ENCODE measurements at regions not wholly inside any gene's neighbourhood (a gene's known extent, or its start where the extent isn't known, plus 50 kb on each side); places are given as distances from the start of the nearest gene placed in this dataset.
"Not testable (repeated sequence)": the region's sequence is repeated elsewhere in the genome, so short reads cannot be mapped to it uniquely, and the experiment has no call there.

DNA sequence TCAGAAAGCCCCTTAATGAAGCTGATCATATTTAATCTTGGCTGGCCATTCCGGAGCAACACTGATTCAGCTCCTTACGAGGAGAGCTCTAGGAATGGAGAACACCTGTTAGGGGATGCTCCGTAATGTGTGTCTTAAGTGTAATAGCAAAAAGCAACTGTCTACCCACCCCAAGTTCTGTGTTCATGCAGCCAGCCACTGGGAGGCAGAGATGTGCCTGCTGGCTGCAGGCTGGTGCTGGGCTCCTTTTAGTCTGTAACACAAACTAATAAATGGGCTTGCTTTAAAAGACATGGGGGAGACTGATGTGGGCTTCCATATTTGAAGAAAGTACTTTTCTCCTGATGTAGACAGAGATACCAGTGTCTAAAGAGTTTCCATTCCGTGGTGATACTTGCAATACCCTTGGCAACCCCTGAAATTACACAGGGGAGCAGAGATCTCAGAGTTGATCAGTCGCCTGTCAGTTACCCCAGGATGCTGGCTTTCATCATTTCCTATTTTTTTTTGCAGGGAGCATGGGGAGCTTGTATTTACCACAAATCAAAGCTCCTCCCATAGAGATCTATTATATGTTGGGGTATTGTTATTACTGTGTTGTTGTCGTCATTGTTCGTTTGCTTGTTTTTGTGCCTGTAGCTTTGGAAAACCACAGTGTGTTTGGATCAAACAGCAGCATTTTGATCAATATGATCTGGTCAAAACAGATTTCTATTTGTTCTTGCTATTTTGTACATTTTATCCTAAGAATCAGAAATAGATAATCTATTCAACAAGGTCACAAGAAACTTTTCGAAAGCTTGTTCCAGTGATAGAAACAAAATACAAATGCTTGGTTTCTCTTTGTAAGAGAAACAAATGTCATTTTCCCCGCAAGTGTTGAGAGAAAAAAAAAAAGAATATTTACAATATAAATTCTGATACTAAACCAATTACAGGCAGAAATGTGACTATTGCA is 65.8 kb downstream of the MTX3 start:
- Mint-ChIP-seq H3K27me3 (no peaks in the 10 kb centered on the region), H3K4me3 (no peak overlapping the region), H3K36me3 (no peaks in the 10 kb centered on the region), H3K9me3 (peaks cover 0 to 6% (median 0%) of the 10 kb centered on the region in 3 donors), H3K27ac (no peak overlapping the region), H3K4me1 (no peaks in the 10 kb centered on the region)

DNA sequence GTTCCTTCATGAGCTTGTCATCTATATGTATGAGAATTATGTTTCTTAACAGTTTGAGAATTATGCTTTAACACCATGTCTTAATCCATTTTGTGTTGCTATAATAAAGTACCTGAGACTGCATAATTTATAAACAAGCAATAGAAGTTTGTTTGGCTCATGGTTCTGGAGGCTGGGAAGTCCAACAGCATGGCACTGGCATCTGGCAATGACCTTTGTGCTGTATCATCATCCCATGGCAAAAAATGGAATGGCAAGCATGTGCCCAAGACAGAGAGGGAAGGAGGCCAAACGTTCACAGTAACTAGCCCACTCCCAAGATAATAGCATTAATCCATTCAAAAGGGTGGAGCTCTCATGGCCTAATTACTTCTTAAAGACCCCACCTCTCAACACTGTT is 67.6 kb downstream of the MTX3 start:
- no peak overlapping the region for H3K4me3 Mint-ChIP-seq
- no peaks in the 10 kb centered on the region for H3K4me1 Mint-ChIP-seq
- H3K36me3 Mint-ChIP-seq: no peaks in the 10 kb centered on the region
- H3K9me3 Mint-ChIP-seq: peaks cover 2 to 15% (median 3%) of the 10 kb centered on the region in 3 donors
- no peaks in the 10 kb centered on the region for H3K27me3 Mint-ChIP-seq
- no peak overlapping the region for H3K27ac Mint-ChIP-seq

DNA sequence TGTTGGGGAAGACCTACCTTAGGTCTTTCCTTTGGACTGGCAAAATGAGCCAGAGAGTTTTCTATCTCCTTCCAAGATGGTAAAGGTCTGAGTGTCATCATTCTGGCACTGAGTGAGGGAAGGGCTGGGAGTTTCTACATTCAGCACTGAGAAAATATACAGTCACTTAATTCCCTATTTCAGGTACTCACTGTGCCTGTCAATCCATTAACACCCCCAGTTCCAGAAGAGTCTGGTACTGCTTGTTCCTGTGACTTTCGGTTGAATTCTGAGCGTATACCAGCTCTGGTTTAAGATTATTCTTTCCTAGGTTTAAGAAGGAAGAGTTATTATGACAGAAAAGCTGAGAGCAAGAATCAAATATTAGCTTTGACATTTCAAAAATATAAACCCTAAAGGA is 68.4 kb downstream of the MTX3 start:
- Mint-ChIP-seq H3K27me3 (peaks cover under 1% of the 10 kb centered on the region), H3K36me3 (no peaks in the 10 kb centered on the region), H3K9me3 (peaks cover 2 to 19% (median 5%) of the 10 kb centered on the region in 3 donors), H3K4me1 (no peaks in the 10 kb centered on the region), H3K27ac (no peak overlapping the region), H3K4me3 (no peak overlapping the region)

DNA sequence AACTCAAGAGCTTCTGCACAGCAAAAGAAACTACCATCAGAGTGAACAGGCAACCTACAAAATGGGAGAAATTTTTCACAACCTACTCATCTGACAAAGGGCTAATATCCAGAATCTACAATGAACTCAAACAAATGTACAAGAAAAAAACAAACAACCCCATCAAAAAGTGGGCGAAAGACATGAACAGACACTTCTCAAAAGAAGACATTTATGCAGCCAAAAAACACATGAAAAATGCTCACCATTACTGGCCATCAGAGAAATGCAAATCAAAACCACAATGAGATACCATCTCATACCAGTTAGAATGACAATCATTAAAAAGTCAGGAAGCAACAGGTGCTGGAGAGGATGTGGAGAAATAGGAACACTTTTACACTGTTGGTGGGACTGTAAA is 83.6 kb downstream of the MTX3 start:
- not testable (repeated sequence) for H3K4me1 Mint-ChIP-seq, H3K27ac Mint-ChIP-seq, H3K27me3 Mint-ChIP-seq, H3K4me3 Mint-ChIP-seq, H3K36me3 Mint-ChIP-seq, H3K9me3 Mint-ChIP-seq

DNA sequence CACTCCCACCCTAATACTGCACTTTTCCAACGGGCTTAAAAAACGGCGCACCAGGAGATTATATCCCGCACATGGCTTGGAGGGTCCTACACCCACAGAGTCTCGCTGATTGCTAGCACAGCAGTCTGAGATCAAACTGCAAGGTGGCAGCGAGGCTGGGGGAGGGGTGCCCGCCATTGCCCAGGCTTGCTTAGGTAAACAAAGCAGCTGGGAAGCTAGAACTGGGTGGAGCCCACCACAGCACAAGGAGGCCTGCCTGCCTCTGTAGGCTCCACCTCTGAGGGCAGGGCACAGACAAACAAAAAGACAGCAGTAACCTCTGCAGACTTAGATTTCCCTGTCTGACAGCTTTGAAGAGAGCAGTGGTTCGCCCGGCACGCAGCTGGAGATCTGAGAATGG is 88.5 kb downstream of the MTX3 start:
- H3K4me3 Mint-ChIP-seq, H3K36me3 Mint-ChIP-seq, H3K27me3 Mint-ChIP-seq, H3K4me1 Mint-ChIP-seq, H3K9me3 Mint-ChIP-seq, H3K27ac Mint-ChIP-seq: not testable (repeated sequence)

DNA sequence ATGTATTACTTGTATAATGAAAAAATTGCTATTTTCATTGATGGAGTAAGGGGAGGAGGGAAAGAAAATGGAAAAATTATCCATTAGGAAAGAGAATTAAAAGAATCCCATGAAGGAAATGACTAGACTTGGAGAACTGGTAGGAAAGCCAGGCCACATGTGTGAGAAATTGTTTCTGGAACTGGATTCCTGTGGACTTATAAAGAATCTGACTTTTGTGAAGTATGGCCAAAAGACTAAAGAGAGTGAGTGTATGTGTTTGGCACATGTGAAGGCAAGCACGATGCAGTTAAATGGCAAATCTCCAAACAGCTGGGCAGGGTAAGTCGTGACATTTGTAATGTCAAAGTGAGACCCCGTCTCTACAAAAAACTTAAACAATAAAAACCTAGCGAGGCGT is 89.4 kb downstream of the MTX3 start:
- Mint-ChIP-seq H3K4me3 (no peak overlapping the region), H3K36me3 (peaks cover 2% of the 10 kb centered on the region), H3K27me3 (peaks cover 11% of the 10 kb centered on the region), H3K9me3 (peaks cover 0 to 4% (median 0%) of the 10 kb centered on the region in 3 donors), H3K4me1 (no peaks in the 10 kb centered on the region), H3K27ac (no peak overlapping the region)

DNA sequence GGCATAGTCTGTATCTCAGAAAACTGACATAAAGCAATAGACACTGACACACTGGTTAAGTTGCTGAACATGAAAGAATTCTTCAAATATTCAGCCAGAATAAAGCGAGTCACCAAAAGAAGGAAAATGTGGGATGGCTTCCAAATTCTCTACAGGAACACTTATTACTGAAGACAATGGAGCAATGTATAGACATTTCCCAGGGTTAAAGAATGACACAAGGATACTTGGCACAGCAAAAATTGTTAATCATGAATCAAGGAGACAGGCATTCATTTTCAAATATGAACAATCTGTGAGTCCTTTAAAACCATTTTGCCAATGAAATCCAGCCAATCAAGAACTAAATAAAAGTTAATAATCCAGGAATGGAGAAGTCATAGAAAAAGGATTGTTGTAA is 92.5 kb downstream of the MTX3 start:
- Mint-ChIP-seq H3K9me3 (peaks cover 0 to 3% (median 0%) of the 10 kb centered on the region in 3 donors), H3K4me3 (no peak overlapping the region), H3K27ac (no peak overlapping the region), H3K4me1 (no peaks in the 10 kb centered on the region), H3K27me3 (peaks cover 23% of the 10 kb centered on the region), H3K36me3 (no peaks in the 10 kb centered on the region)

DNA sequence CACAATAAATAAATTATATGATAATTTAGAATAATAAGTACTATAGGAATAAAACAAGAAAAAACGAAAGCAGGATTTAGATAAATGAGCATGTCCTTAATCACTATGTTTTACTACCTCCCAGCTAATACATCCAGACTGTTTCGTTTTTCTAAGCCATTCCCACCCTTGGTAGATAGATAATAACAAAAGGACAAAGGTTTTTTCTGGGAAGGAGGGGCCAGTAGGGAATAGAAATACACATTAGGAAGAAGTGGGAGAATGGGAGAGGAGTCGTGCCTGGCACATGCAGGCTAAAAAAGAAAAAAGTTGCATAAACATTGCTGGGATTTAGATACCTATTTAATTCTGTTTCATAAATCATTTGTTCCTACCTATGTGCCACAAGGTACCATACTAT is 97.1 kb downstream of the MTX3 start:
- H3K27ac Mint-ChIP-seq: no peak overlapping the region
- H3K4me1 Mint-ChIP-seq: peaks cover 0 to 3% (median 0%) of the 10 kb centered on the region in 3 donors
- no peak overlapping the region for H3K4me3 Mint-ChIP-seq
- H3K9me3 Mint-ChIP-seq: peaks cover 0 to 2% (median 2%) of the 10 kb centered on the region in 3 donors
- no peaks in the 10 kb centered on the region for H3K36me3 Mint-ChIP-seq
- peaks cover 25% of the 10 kb centered on the region for H3K27me3 Mint-ChIP-seq

DNA sequence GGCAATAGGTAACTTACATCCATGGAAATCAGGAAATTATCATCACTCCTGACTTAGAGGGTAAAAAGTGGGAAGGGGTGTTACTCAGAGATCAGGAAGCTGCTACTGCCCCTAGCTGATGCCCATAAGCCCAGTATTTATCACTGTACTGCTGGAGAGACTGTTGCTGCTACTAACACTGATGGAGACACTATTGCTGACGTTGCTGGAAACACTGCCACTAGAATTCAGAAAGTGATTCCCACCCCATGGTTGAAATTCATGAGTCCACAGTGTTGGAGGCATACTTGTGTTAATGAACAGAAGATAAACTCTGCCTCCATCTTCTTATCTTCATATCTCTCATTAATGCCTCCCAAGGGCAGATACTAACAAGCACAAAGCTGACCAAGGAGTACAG is 97.6 kb downstream of the MTX3 start:
- Mint-ChIP-seq H3K27ac (no peak overlapping the region), H3K4me1 (peaks cover 0 to 3% (median 0%) of the 10 kb centered on the region in 3 donors), H3K4me3 (no peak overlapping the region), H3K27me3 (peaks cover 25% of the 10 kb centered on the region), H3K9me3 (peaks cover 0 to 2% (median 2%) of the 10 kb centered on the region in 3 donors), H3K36me3 (no peaks in the 10 kb centered on the region)

DNA sequence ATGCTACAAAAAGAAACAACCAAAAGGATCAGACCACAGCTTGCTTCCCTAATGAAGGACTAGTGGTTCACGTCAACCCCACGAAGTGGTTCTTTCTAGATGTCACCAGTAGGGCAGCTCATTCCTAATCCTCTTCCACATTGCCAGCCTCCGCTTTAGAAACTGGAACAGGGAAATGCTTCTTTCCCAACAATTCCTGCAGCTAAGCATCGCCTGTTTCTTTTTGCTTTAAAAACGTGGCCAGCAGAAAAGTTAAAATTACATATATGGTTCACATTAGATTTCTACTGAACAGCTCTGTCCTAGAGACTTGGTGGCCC is 100.2 kb downstream of the MTX3 start:
- no peak overlapping the region for H3K4me3 Mint-ChIP-seq
- H3K27ac Mint-ChIP-seq: no peak overlapping the region
- peaks cover 25% of the 10 kb centered on the region for H3K27me3 Mint-ChIP-seq
- H3K4me1 Mint-ChIP-seq: peaks cover 10 to 15% (median 15%) of the 10 kb centered on the region in 3 donors
- H3K9me3 Mint-ChIP-seq: peaks cover 9 to 10% (median 10%) of the 10 kb centered on the region in 3 donors
- H3K36me3 Mint-ChIP-seq: no peaks in the 10 kb centered on the region

DNA sequence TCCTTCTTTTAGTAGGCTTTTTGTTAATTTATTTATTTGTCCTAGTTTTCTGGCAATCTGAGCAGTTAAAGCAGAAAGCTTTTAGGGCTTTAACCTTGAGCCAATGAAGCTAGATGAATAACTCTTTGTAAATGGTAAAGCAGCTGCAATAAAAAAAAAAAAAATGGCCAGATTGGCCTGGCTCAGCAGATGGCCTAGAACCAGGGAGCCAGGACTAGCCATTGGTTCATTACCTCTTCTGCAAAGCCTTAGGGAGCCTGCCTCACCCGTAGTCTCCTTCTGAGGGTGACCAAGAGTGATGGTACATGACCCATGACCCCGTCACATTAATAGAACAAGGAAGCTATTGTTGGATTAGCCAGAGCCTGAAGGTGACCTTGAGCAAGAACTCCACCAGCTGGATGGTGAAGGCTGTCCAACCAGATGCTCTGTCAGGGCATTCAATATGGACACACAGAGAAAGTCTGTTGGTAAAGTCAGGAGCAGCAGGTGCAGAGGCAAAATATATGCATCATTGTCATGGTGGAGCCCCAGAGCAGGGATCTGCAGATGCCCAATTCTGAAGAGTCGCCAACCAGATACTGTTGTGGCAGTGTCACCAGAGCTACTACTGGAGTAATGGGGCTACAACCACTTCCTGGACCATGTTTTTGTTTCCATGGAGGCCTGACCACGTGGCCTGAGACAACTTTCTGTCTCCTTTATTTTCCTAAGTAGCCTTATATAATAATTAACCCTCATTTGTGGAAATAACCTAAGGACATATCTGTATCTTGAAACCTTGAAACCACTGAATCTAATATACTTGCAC is 100.7 kb downstream of the MTX3 start:
- peaks cover 10 to 18% (median 15%) of the 10 kb centered on the region in 3 donors for H3K4me1 Mint-ChIP-seq
- peaks cover 22% of the 10 kb centered on the region for H3K27me3 Mint-ChIP-seq
- peaks cover 9 to 10% (median 10%) of the 10 kb centered on the region in 3 donors for H3K9me3 Mint-ChIP-seq
- no peak overlapping the region for H3K4me3 Mint-ChIP-seq
- no peaks in the 10 kb centered on the region for H3K36me3 Mint-ChIP-seq
- no peak overlapping the region for H3K27ac Mint-ChIP-seq

DNA sequence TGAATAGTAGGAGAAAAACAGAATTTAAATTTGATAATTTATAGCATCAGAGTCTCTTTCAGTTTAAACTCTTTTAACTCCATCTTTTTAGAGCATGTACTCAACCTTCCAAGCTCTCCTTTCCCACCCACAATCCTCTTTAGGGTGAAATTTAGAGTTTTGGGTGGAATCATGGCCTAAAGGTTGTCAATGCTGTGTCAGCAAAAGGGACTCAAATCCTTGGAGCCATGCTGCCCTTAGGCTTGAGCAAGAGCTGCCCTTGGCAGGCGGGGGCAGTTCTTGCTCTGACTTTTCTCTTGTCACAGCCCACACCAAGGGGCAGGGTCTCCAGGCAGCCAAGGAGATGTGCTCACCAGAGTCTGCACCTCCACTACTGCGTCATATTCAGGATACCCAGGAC is 102.4 kb downstream of the MTX3 start:
- Mint-ChIP-seq H3K27me3 (peaks cover 14% of the 10 kb centered on the region), H3K27ac (no peak overlapping the region), H3K4me1 (peaks cover 17 to 23% (median 19%) of the 10 kb centered on the region in 3 donors), H3K36me3 (no peaks in the 10 kb centered on the region), H3K4me3 (no peak overlapping the region), H3K9me3 (peaks cover 9 to 10% (median 10%) of the 10 kb centered on the region in 3 donors)

DNA sequence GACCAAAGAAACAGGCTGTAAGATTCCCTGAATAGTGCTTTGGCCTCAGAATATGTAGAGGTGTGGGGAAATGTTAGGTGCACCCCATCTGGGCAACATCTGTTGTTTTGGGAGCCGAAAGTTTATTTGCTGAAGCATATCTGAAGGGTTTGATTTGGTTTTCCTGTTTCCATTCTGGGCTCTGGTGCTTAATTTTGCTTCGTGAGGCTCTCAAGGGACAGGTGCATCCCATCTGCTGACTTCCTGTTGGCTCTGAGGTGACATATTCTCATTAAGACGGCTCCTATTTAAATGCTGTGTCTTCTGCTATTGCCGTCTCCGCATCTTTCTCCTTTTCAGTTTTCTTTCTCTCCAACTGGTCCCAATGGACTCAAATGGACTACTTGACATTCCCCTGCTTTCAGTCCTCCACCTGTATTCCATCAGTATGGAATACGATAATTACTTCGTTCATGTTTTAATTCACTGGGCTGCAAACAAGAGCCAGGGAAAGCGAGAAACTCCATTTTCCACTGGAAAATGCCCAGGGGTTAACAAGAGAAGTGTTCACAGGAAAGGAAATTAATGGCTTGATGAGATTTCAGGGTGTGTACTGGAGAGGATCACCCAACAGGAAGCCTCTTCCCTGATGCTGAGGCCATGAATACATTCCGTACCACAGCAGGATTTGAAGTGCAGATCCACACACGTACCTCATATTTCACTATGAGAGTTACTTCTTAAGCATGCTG is 104.0 kb downstream of the MTX3 start:
- Mint-ChIP-seq H3K27me3 (peaks cover 7% of the 10 kb centered on the region), H3K4me3 (peak overlapping the region in 2 of 4 donors; percentile 38 to 79), H3K36me3 (no peaks in the 10 kb centered on the region), H3K27ac (no peak overlapping the region), H3K4me1 (peaks cover 17 to 23% (median 19%) of the 10 kb centered on the region in 3 donors), H3K9me3 (peaks cover 6 to 10% (median 10%) of the 10 kb centered on the region in 3 donors)

DNA sequence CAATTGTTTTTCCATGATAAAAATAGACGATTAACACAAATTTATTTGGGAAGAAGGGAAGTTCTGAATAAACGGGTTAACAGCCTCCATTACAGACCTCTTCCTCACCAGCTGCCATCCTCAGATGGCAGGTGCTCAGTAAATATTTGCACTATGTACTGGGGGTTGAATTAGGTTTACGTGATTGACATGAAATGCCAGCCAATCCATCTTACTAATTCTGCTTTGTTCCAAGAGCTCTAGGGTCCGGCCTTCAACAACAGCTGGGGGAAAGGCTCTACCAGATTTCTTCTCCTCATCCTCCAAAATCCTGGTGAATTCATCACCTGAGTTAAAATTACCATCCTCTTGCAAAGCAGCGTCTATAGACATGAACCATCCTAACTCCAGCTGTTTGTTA is 104.6 kb downstream of the MTX3 start:
- H3K4me1 Mint-ChIP-seq: peaks cover 19 to 23% (median 19%) of the 10 kb centered on the region in 3 donors
- H3K27ac Mint-ChIP-seq: no peak overlapping the region
- peaks cover 6% of the 10 kb centered on the region for H3K27me3 Mint-ChIP-seq
- no peaks in the 10 kb centered on the region for H3K36me3 Mint-ChIP-seq
- peaks cover 6 to 10% (median 10%) of the 10 kb centered on the region in 3 donors for H3K9me3 Mint-ChIP-seq
- H3K4me3 Mint-ChIP-seq: peak overlapping the region in 1 of 4 donors; percentile 38

DNA sequence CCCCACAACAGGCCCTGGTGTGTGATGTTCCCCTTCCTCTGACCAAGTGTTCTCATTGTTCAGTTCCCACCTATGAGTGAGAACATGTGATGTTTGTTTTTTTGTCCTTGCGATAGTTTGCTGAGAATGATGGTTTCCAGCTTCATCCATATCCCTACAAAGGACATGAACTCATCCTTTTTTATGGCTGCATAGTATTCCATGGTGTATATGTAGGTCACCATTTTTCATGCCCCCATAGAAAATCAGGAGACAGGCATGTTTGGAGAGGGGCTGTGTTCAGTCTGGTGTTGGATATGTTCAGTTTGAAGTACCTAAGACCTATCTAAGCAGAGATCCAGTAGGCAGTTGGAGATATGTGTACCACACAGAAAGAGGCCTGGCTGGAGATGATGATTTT is 111.2 kb downstream of the MTX3 start:
- peaks cover 3 to 13% (median 6%) of the 10 kb centered on the region in 3 donors for H3K4me1 Mint-ChIP-seq
- H3K27me3 Mint-ChIP-seq, H3K4me3 Mint-ChIP-seq, H3K9me3 Mint-ChIP-seq, H3K36me3 Mint-ChIP-seq, H3K27ac Mint-ChIP-seq: not testable (repeated sequence)
